OCI-LY3 (cell line): ENCODE measurements at regions not wholly inside any gene's neighbourhood (a gene's known extent, or its start where the extent isn't known, plus 50 kb on each side); places are given as distances from the start of the nearest gene placed in this dataset.
"Not testable (repeated sequence)": the region's sequence is repeated elsewhere in the genome, so short reads cannot be mapped to it uniquely, and the experiment has no call there.

Source experiments
- H2AFZ ChIP-seq: fragments of 200-600, 300-600 bp; shearing (Covaris generic); 2 replicates; pipeline ENCODE4 v1.6.0; 2014; ENCODE audit warnings: antibody characterized with exemption, low read depth, low read length
- H3K27ac ChIP-seq: fragments of 200-600, 300-600 bp; sonication (generic); 2 replicates; pipeline ENCODE4 v1.5.1; 2014; ENCODE audit warnings: mild to moderate bottlenecking, low read length, moderate library complexity, mixed read lengths
- H3K27me3 ChIP-seq: fragments of 200-600, 300-600 bp; sonication (generic); 2 replicates; pipeline ENCODE4 v1.6.1; 2014; ENCODE audit warnings: low read depth, low read length, mixed read lengths
- H3K36me3 ChIP-seq: fragments of 200-600, 300-600 bp; sonication (generic); replicated peaks from 2 replicates; pipeline ENCODE3; 2014; ENCODE audit warnings: low read depth, low read length, mixed read lengths
- H3K4me1 ChIP-seq: fragments of 300-600, 200-600 bp; sonication (generic); 2 replicates; pipeline ENCODE4 v1.6.1; 2014; ENCODE audit warnings: low read length, mixed read lengths
- H3K4me2 ChIP-seq: fragments of 200-600, 300-600 bp; sonication (generic); 2 replicates; pipeline ENCODE4 v1.6.1; 2014; ENCODE audit warnings: low read length, mixed read lengths
- H3K4me3 ChIP-seq: fragments of 300-600, 200-600 bp; sonication (generic); 2 replicates; pipeline ENCODE4 v1.5.1; 2014; ENCODE audit warnings: antibody characterized with exemption, mild to moderate bottlenecking, low read length, moderate library complexity
- H3K79me2 ChIP-seq: fragments of 300-600, 200-600 bp; shearing (Covaris generic); 2 replicates; pipeline ENCODE4 v1.6.1; 2014; ENCODE audit warnings: mild to moderate bottlenecking, low read length, mixed read lengths
- H3K9ac ChIP-seq: fragments of 300-600, 200-600 bp; shearing (Covaris generic); 2 replicates; pipeline ENCODE4 v1.6.0; 2014; ENCODE audit warnings: mild to moderate bottlenecking, low read length, moderate library complexity
- H3K9me3 ChIP-seq: fragments of 200-600, 300-600 bp; shearing (Covaris generic); 2 replicates; pipeline ENCODE4 v1.6.1; 2014; ENCODE audit warnings: low read length, mixed read lengths; ENCODE audit not compliant: insufficient read depth
- H4K20me1 ChIP-seq: fragments of 200-600, 300-600 bp; sonication (generic); 2 replicates; pipeline ENCODE4 v1.6.1; 2016; ENCODE audit warnings: low read length, mixed read lengths; ENCODE audit not compliant: insufficient read depth
- CTCF ChIP-seq: fragments of 200-600, 300-600 bp; sonication (generic); IDR thresholded peaks from 2 replicates; pipeline ENCODE4 v1.5.1; 2014; ENCODE audit warnings: antibody characterized with exemption, low read length, low read depth
- EZH2phosphoT487 ChIP-seq: fragments of 200-600 bp; shearing (Covaris generic); IDR thresholded peaks from 2 replicates; pipeline ENCODE4 v1.6.1; 2018; ENCODE audit warnings: antibody characterized with exemption, mixed run types, low read depth

DNA sequence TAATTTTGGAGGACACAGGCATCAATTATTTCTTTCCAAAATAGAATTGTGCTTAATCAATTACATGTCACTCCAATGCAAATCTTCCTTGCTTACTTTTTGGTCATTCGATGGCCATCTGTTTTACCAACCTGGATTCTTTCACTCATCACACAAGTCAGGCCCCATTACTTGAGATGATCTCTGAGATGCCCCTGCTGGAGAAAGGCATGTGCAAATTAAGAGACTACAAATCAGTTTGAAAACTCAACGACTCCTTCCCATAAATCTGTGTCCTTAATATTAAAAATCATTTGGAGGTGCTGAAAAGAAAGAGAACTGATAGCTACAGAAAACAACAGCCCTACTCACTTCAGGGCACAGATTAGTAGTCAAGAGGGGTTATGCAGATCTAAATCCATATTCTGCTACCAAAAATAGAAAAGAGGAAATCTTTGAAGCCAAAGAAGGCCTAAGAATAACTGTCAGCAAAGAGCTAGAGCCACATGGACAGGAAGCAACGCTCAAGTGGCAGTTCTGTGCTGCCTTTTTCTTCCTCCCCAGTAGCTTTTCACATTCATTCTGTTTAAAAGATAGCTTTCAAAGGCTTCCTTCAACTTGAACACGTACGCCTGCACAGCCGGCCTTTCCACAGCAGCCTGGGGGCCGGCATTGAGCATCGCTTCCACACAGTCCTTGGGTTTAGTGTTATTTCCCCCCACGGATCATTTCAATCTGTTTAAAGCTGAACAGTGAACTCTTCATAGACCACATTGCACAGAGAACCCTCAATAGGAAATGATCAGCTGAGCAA, 79.3 kb upstream of the MAP3K1 start:
- Histone ChIP-seq H3K9me3 (no peaks in the 10 kb centered on the region), H3K27ac (peak overlapping the region; percentile 29; the same call in 1 of the 2 replicates), H3K4me3 (no peak overlapping the region), H2AFZ (peak overlapping the region; percentile 58; the same call in 1 of the 2 replicates), H3K36me3 (no peaks in the 10 kb centered on the region), H3K9ac (no peak overlapping the region), H3K79me2 (no peaks in the 10 kb centered on the region), H3K27me3 (no peaks in the 10 kb centered on the region), H4K20me1 (no peaks in the 10 kb centered on the region), H3K4me1 (peaks cover 33% of the 10 kb centered on the region), H3K4me2 (peak overlapping the region; percentile 24; the same call in 1 of the 2 replicates)
- no peak for TF ChIP-seq EZH2phosphoT487
- TF ChIP-seq CTCF, result no peak

GRCh38 chr5:56734091-56734694, 81.2 kb upstream of the MAP3K1 start:
- Histone ChIP-seq H3K4me1 (peaks cover 44% of the 10 kb centered on the region), H3K79me2 (no peaks in the 10 kb centered on the region), H2AFZ (no peak overlapping the region), H3K9ac (no peak overlapping the region), H3K36me3 (no peaks in the 10 kb centered on the region), H3K9me3 (no peaks in the 10 kb centered on the region), H4K20me1 (no peaks in the 10 kb centered on the region), H3K4me3 (no peak overlapping the region), H3K27me3 (no peaks in the 10 kb centered on the region), H3K27ac (no peak overlapping the region), H3K4me2 (peak overlapping the region; percentile 30)
- no peak for TF ChIP-seq EZH2phosphoT487
- TF ChIP-seq CTCF, result no peak

DNA sequence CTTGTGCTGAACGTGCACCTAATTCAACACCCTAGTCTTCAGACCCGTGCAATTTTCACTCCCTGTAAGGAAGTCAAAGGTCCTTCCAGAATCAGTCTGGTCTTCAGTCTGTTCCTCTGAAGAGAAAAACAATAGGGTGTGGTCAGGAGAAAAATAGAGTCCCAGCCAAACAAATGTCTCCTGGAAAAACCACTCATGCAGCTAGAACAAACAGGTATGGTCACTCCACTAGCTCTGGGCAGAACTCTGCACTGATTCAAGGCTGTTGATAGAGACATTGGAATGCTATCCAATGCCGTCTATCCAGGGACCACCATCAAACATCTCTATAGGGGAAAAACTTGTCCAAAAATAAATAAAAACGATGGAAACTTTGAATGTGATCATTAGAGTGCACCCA, 81.8 kb upstream of the MAP3K1 start:
- Histone ChIP-seq H3K9ac (no peak overlapping the region), H3K9me3 (no peaks in the 10 kb centered on the region), H3K4me1 (peaks cover 50% of the 10 kb centered on the region), H3K27me3 (no peaks in the 10 kb centered on the region), H2AFZ (no peak overlapping the region), H3K4me2 (peak overlapping the region; percentile 30; the same call in 1 of the 2 replicates), H3K4me3 (no peak overlapping the region), H3K27ac (no peak overlapping the region), H3K36me3 (no peaks in the 10 kb centered on the region), H4K20me1 (no peaks in the 10 kb centered on the region), H3K79me2 (no peaks in the 10 kb centered on the region)
- no peak for TF ChIP-seq EZH2phosphoT487
- TF ChIP-seq CTCF, result no peak

DNA sequence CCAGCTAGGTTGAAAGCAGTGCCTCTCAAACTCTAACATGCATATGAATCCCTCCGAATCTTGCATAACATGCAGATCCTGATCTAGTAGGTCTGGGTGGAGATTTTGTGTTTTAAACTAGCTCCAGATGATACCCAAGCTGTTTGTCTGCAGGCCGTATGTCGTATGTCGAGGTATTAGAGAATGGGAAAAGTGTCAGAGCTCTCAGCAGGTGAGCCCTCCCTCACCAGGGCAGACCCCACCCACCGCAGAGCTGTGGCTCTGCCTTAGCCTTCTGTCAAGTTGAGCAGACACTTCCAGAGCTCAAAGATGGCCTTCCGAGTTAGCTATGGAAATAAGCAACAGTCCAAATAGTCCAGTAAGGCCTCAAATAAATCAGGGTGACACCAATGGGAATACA, 83.2 kb upstream of the MAP3K1 start:
- no peaks in the 10 kb centered on the region for H3K79me2 ChIP-seq
- peaks cover 53% of the 10 kb centered on the region for H3K4me1 ChIP-seq
- H3K4me3 ChIP-seq, result no peak overlapping the region
- no peak overlapping the region for H2AFZ ChIP-seq
- no peak overlapping the region for H3K9ac ChIP-seq
- H3K27me3 ChIP-seq, result no peaks in the 10 kb centered on the region
- no peaks in the 10 kb centered on the region for H4K20me1 ChIP-seq
- no peak for TF ChIP-seq CTCF
- no peak for TF ChIP-seq EZH2phosphoT487
- H3K4me2 ChIP-seq, result no peak overlapping the region
- no peak overlapping the region for H3K27ac ChIP-seq
- H3K9me3 ChIP-seq, result no peaks in the 10 kb centered on the region
- no peaks in the 10 kb centered on the region for H3K36me3 ChIP-seq

DNA sequence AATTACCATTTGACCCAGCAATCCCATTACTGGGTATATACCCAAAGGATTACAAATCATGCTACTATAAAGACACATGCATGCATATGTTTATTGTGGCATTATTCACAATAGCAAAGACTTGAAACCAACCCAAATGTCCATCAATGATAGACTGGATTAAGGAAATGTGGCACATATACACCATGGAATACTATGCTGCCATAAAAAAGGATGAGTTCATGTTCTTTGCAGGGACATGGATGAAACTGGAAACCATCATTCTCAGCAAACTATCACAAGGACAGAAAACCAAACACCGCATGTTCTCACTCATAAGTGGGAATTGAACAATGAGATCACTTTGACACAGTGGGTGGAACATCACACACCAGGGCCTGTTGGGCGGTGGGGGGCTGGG, 83.9 kb upstream of the MAP3K1 start:
- not testable (repeated sequence) for H3K9ac ChIP-seq, H3K36me3 ChIP-seq, H3K79me2 ChIP-seq, H3K27me3 ChIP-seq, H2AFZ ChIP-seq, H3K9me3 ChIP-seq, H4K20me1 ChIP-seq, H3K4me3 ChIP-seq, H3K27ac ChIP-seq, H3K4me2 ChIP-seq
- H3K4me1 ChIP-seq, result peaks cover 46% of the 10 kb centered on the region
